DMS153 treated with DMSO at 0.1 percent for 48 hours (cell line): ENCODE measurements at regions not wholly inside any gene's neighbourhood (a gene's known extent, or its start where the extent isn't known, plus 50 kb on each side); places are given as distances from the start of the nearest gene placed in this dataset.
A peak's percentile ranks its signal among the peaks of the same experiment; 100 is the strongest.

Experiments used
- DNase-seq: peaks from one replicate; lab custom pipeline; 2025; ENCODE audit not compliant: unreplicated experiment; lab: John Stamatoyannopoulos, UW

GRCh38 chr17:53191878-53192277, 630.8 kb upstream of the KIF2B start:
- no peak for DNase-seq

GRCh38 chr17:53186001-53186400, 636.7 kb upstream of the KIF2B start:
- DNase-seq = no peak

GRCh38 chr17:53176629-53177028, 646.1 kb upstream of the KIF2B start:
- DNase-seq = no peak

GRCh38 chr17:53168413-53168812, 654.3 kb upstream of the KIF2B start:
- no peak for DNase-seq

- no peak for DNase-seq
These were observed 656.0 kb upstream of the KIF2B start for GRCh38 chr17:53166731-53167130.

- DNase-seq = peak; percentile 48
These were observed 672.5 kb upstream of the KIF2B start for GRCh38 chr17:53150101-53150698.

GRCh38 chr17:53149316-53149715, 673.4 kb upstream of the KIF2B start:
- no peak for DNase-seq

GRCh38 chr17:53148058-53148457, 674.7 kb upstream of the KIF2B start:
- no peak for DNase-seq

GRCh38 chr17:53142890-53143289, 679.8 kb upstream of the KIF2B start:
- no peak for DNase-seq

- no peak for DNase-seq
These were observed 681.0 kb upstream of the KIF2B start for GRCh38 chr17:53141731-53142130.

GRCh38 chr17:53141280-53141679, 681.4 kb upstream of the KIF2B start:
- no peak for DNase-seq

- no peak for DNase-seq
These were observed 684.9 kb upstream of the KIF2B start for GRCh38 chr17:53137869-53138268.

GRCh38 chr17:53135969-53136368, 686.8 kb upstream of the KIF2B start:
- DNase-seq = no peak

GRCh38 chr17:53134548-53134947, 688.2 kb upstream of the KIF2B start:
- peak; percentile 32 for DNase-seq

GRCh38 chr17:53133876-53134275, 688.9 kb upstream of the KIF2B start:
- no peak for DNase-seq

- DNase-seq = no peak
These were observed 692.9 kb upstream of the KIF2B start for GRCh38 chr17:53129863-53130262.

GRCh38 chr17:53127331-53127730, 695.4 kb upstream of the KIF2B start:
- no peak for DNase-seq

- DNase-seq = no peak
These were observed 699.8 kb upstream of the KIF2B start for GRCh38 chr17:53122966-53123365.

GRCh38 chr17:53119773-53120172, 703.0 kb upstream of the KIF2B start:
- no peak for DNase-seq

GRCh38 chr17:53118948-53119347, 703.8 kb upstream of the KIF2B start:
- no peak for DNase-seq

GRCh38 chr17:53106886-53107285, 715.8 kb upstream of the KIF2B start:
- DNase-seq = no peak

- DNase-seq = no peak
These were observed 721.0 kb upstream of the KIF2B start for GRCh38 chr17:53101706-53102105.

GRCh38 chr17:53100126-53100525, 722.6 kb upstream of the KIF2B start:
- no peak for DNase-seq

GRCh38 chr17:53093391-53093790, 729.3 kb upstream of the KIF2B start:
- DNase-seq = no peak
